K562 (cell line): ENCODE measurements at regions not wholly inside any gene's neighbourhood (a gene's known extent, or its start where the extent isn't known, plus 50 kb on each side); places are given as distances from the start of the nearest gene placed in this dataset.

Experiments used
- ATAC-seq: fragments of 200-7000 bp; cut with Tn5 transposase; 3 replicates; pipeline ENCODE4 v1.9.1; 2020; ENCODE audit warnings: moderate library complexity
- BruUV-seq: library from RNA; stranded (reverse); fragments of 400-500 nt; replicated peaks from 2 replicates; lab custom pipeline; 2021; lab: Mats Ljungman, UMichigan
- CTCF ChIA-PET: fragments of 300-600 bp; formaldehyde crosslinking; extraction: SDS; loops from one replicate; lab custom pipeline; 2021; ENCODE audit warnings: low intra/inter-chr PET ratio; lab: Yijun Ruan, JAX
- POLR2A ChIA-PET: fragments of 300-600, 350-650 bp; sonication (Branson Sonifier 250); formaldehyde crosslinking; extraction: SDS; loops from one replicate; lab custom pipeline; 2021; ENCODE audit warnings: antibody characterized with exemption, inconsistent platforms; lab: Yijun Ruan, JAX
- DNase-seq, 4 experiments: peaks; one replicate each; pipeline versions ENCODE4 v3.0.0 to v3.0.0-alpha.2; 2011 to 2018; ENCODE audit warnings: low spot score in 3 of 4, mixed read lengths in 3 of 4; ENCODE audit errors: extremely low read depth in 1 of 4
- FAIRE-seq: peaks from 2 replicates; lab custom pipeline; 2011; peaks lifted over from hg19 to GRCh38; lab: Jason Lieb, UNC
- H2AFZ ChIP-seq: 2 replicates; pipeline ENCODE4 v1.6.0; 2011; ENCODE audit warnings: low read depth, low read length, control low read depth, inconsistent platforms
- H3K27ac ChIP-seq: fragments of 200-600 bp; 3 replicates; pipeline ENCODE4 v1.8.0; 2011; ENCODE audit warnings: low read depth, mild to moderate bottlenecking, control low read depth, inconsistent platforms, low read length, moderate library complexity, mixed read lengths; ENCODE audit errors: extremely low read depth
- H3K27me3 ChIP-seq, 2 experiments: fragments of 300-600 bp in 1 of 2; 2 replicates in 1 of 2; 3 replicates in 1 of 2; pipeline versions ENCODE4 v1.6.0 to v1.8.0; 2011; ENCODE audit warnings: inconsistent platforms in 2 of 2, low read length in 2 of 2, mild to moderate bottlenecking in 1 of 2, mixed read lengths in 1 of 2, moderate library complexity in 1 of 2; ENCODE audit not compliant: control insufficient read depth in 2 of 2, insufficient read depth in 2 of 2
- H3K36me3 ChIP-seq: fragments of 300-600 bp; 3 replicates; pipeline ENCODE4 v1.8.0; 2011; ENCODE audit warnings: mild to moderate bottlenecking, low read length, inconsistent platforms; ENCODE audit not compliant: control insufficient read depth, insufficient read depth
- H3K4me1 ChIP-seq, 2 experiments: fragments of 200-600 bp in 1 of 2; replicated peaks in 1 of 2; 2 replicates in 1 of 2; 3 replicates in 1 of 2; pipeline versions ENCODE4 v1.5.1 to v1.8.0; 2011; ENCODE audit warnings: inconsistent platforms in 2 of 2, low read length in 2 of 2, mild to moderate bottlenecking in 1 of 2, mixed read lengths in 1 of 2, moderate library complexity in 1 of 2; ENCODE audit not compliant: control insufficient read depth in 2 of 2, insufficient read depth in 2 of 2
- H3K4me2 ChIP-seq: 2 replicates; pipeline ENCODE4 v1.6.1; 2011; ENCODE audit warnings: low read length, control low read depth, inconsistent platforms, mixed read lengths; ENCODE audit not compliant: insufficient read depth
- H3K4me3 ChIP-seq: fragments of 200-600 bp; sonication (generic), shearing (Covaris generic); 2 replicates; pipeline ENCODE4 v1.5.1; 2016; ENCODE audit warnings: control low read depth, inconsistent platforms
- H3K79me2 ChIP-seq: fragments of 200-600 bp; 3 replicates; pipeline ENCODE4 v1.8.0; 2011; ENCODE audit warnings: low read length, inconsistent platforms; ENCODE audit not compliant: control insufficient read depth, insufficient read depth
- H3K9ac ChIP-seq, 2 experiments: 2 replicates each; pipeline versions ENCODE4 v1.6.0 to v1.6.1; 2011; ENCODE audit warnings: low read depth in 2 of 2, low read length in 2 of 2, control low read depth in 1 of 2, inconsistent platforms in 1 of 2, mild to moderate bottlenecking in 1 of 2, mixed read lengths in 1 of 2; ENCODE audit not compliant: insufficient read depth in 1 of 2
- H3K9me1 ChIP-seq: one replicate; pipeline ENCODE4 v1.6.0; 2011; ENCODE audit warnings: inconsistent platforms, mild to moderate bottlenecking, low read length, moderate library complexity; ENCODE audit not compliant: control insufficient read depth, insufficient read depth
- H3K9me3 ChIP-seq: replicated peaks from 2 replicates; pipeline ENCODE4 v1.5.1; 2011; ENCODE audit warnings: low read depth, low read length, inconsistent platforms; ENCODE audit not compliant: control insufficient read depth, insufficient read depth
- H4K20me1 ChIP-seq: replicated peaks from 2 replicates; pipeline ENCODE4 v1.6.1; 2011; ENCODE audit warnings: low read length, inconsistent platforms, mixed read lengths; ENCODE audit not compliant: control insufficient read depth, insufficient read depth
- CEBPZ ChIP-seq: fragments of 150-350 bp; IDR thresholded peaks from 2 replicates; pipeline ENCODE4 v1.6.1; 2014; ENCODE audit warnings: low read depth, mild to moderate bottlenecking, low read length, borderline replicate concordance
- DDX20 ChIP-seq: fragments of 450-650 bp; IDR thresholded peaks from 2 replicates; pipeline ENCODE4 v1.6.1; 2016; ENCODE audit warnings: missing genetic modification characterization, low read depth, mild to moderate bottlenecking, missing compliant biosample characterization, moderate library complexity
- ELF2 ChIP-seq: fragments of 250-450 bp; sonication (Bioruptor Pico); IDR thresholded peaks from 2 replicates; pipeline ENCODE4 v1.5.0; 2021; ENCODE audit warnings: mild to moderate bottlenecking
- HMGXB4 ChIP-seq: sonication (generic); formaldehyde crosslinking; IDR thresholded peaks from 2 replicates; pipeline ENCODE4 v1.8.1; 2023; ENCODE audit warnings: mild to moderate bottlenecking, missing genetic modification reagents
- PREB ChIP-seq: sonication (generic); formaldehyde crosslinking; IDR thresholded peaks from 2 replicates; pipeline ENCODE4 v1.8.1; 2023; ENCODE audit warnings: mild to moderate bottlenecking, missing genetic modification reagents
- RUNX1 ChIP-seq: sonication (generic); IDR thresholded peaks from 2 replicates; pipeline ENCODE4 v1.6.1; 2016; ENCODE audit warnings: antibody characterized with exemption, low read depth
- TRIM28 ChIP-seq: fragments of 450-650 bp; IDR thresholded peaks from 2 replicates; pipeline ENCODE4 v1.6.1; 2017
- ZHX1 ChIP-seq: fragments of 150-350 bp; conservative IDR thresholded peaks from 2 replicates; pipeline ENCODE4 v1.6.1; 2014; ENCODE audit warnings: low read length
- ZNF408 ChIP-seq: fragments of 250-450 bp; sonication (Bioruptor Pico); IDR thresholded peaks from 2 replicates; pipeline ENCODE4 v1.4.0; 2020; ENCODE audit warnings: low read depth, mild to moderate bottlenecking, moderate library complexity
- ZNF639 ChIP-seq, 2 experiments: fragments of 200-800 bp in 1 of 2; sonication (Bioruptor generic) in 1 of 2; sonication (generic) in 1 of 2; formaldehyde crosslinking in 1 of 2; IDR thresholded peaks in 1 of 2; conservative IDR thresholded peaks in 1 of 2; 2 replicates each; pipeline versions ENCODE4 v1.5.0 to v1.6.1; 2016 to 2020; ENCODE audit warnings: missing compliant biosample characterization in 1 of 2, missing genetic modification characterization in 1 of 2, missing genetic modification reagents in 1 of 2
- WGBS: fragments of 100-300 bp; shearing (Covaris generic); methylation state at CpG from one replicate; pipeline ENCODE4 v1.1.6; 2016; ENCODE audit warnings: low coverage, mixed read lengths; ENCODE audit not compliant: insufficient coverage; ENCODE audit errors: missing lambda C conversion rate; 5-methylcytosine and 5-hydroxymethylcytosine counted together
- in situ Hi-C: fragments of 300-500 bp; cut with MboI; formaldehyde crosslinking; loops from 4 replicates; pipeline ENCODE4 v1.15.0; 2018; ENCODE audit warnings: inconsistent platforms, mixed read lengths
- intact Hi-C: fragments of 100-400 bp; cut with micrococcal nuclease; formaldehyde crosslinking; loops from 2 replicates; pipeline ENCODE4 v1.14.2; 2022

GRCh38 chr12:86860776-86861175 lies 604.6 kb upstream of the MGAT4C start (continued):
- TF ChIP-seq HMGXB4 (CRISPR knock-in tag) (no peak), ELF2 (CRISPR knock-in tag) (no peak)

- in situ Hi-C loops, result no loop called here
- intact Hi-C loops, result no loop called here
- no peaks in the 10 kb centered on the region for H4K20me1 ChIP-seq
- FAIRE-seq, result no peak
- no peak overlapping the region for H3K27ac ChIP-seq
- H3K4me1 ChIP-seq, result no peaks in the 10 kb centered on the region
- ChIA-PET POLR2A (no interaction called here), CTCF (no interaction called here)
- no peak for DNase-seq
- H3K36me3 ChIP-seq, result no peaks in the 10 kb centered on the region
- no peaks in the 10 kb centered on the region for H3K79me2 ChIP-seq
- no peak overlapping the region for H3K4me2 ChIP-seq
- no peaks in the 10 kb centered on the region for H3K9me3 ChIP-seq
- no TSS peak for BruUV-seq
- H2AFZ ChIP-seq, result no peak overlapping the region
- H3K9me1 ChIP-seq, result no peaks in the 10 kb centered on the region
- no peak for ATAC-seq
- H3K9ac ChIP-seq, result no peak overlapping the region
- no peaks in the 10 kb centered on the region for H3K27me3 ChIP-seq
- H3K4me3 ChIP-seq, result no peak overlapping the region
- 0% methylated on average over 1 of the region's 1 CpG for WGBS
- no peak for TF ChIP-seq PREB
- no peak for TF ChIP-seq ZNF639 (CRISPR knock-in tag; conservative IDR thresholded peaks at IDR 0.05 in 1 of 2, IDR thresholded peaks at IDR 0.05 in 1 of 2)
- TF ChIP-seq CEBPZ, result no peak
- TF ChIP-seq ZNF408, result no peak
- no peak for TF ChIP-seq TRIM28
- no peak for TF ChIP-seq ZHX1
- no peak for TF ChIP-seq DDX20 (tag)
- no peak for TF ChIP-seq RUNX1
Observed at GRCh38 chr12:86852451-86852850, 596.3 kb upstream of the MGAT4C start.
